Astrocyte (in vitro differentiated cells and primary cell): ENCODE measurements at regions not wholly inside any gene's neighbourhood (a gene's known extent, or its start where the extent isn't known, plus 50 kb on each side); places are given as distances from the start of the nearest gene placed in this dataset.

Experiments used
- CTCF ChIP-seq: IDR thresholded peaks from 2 replicates; pipeline ENCODE4 v1.5.1; 2011; ENCODE audit warnings: low read depth, mild to moderate bottlenecking, inconsistent platforms, low read length, moderate library complexity; ENCODE audit not compliant: insufficient read depth
- EZH2 ChIP-seq: IDR thresholded peaks from 2 replicates; pipeline ENCODE4 v1.6.1; 2012; ENCODE audit warnings: mild to moderate bottlenecking, low read length, inconsistent platforms; ENCODE audit not compliant: insufficient read depth

- TF ChIP-seq CTCF = no peak
- TF ChIP-seq EZH2 = no peak
Observed at GRCh38 chr5:100406640-100407039, 128.5 kb upstream of the FAM174A start.
